Thoracic aorta (tissue), 2 donors: ENCODE measurements at regions not wholly inside any gene's neighbourhood (a gene's known extent, or its start where the extent isn't known, plus 50 kb on each side); places are given as distances from the start of the nearest gene placed in this dataset.

ENCODE experiments used
- ATAC-seq: fragments of 150-250 bp; one replicate; pipeline ENCODE4 v1.8.0; 2017; ENCODE audit warnings: low read depth; ENCODE audit not compliant: insufficient number of reproducible peaks, low FRiP score
- DNase-seq: peaks from one replicate; pipeline ENCODE4 v3.0.0-alpha.2; 2020; ENCODE audit warnings: low spot score
- H3K27ac ChIP-seq, 2 donors: fragments of 200-600 bp; sonication (generic); 1 replicate in 1 of 2; 2 replicates in 1 of 2; pipeline ENCODE4 v1.5.1; 2016; ENCODE audit warnings: mild to moderate bottlenecking in 2 of 2, moderate library complexity in 2 of 2
- H3K27me3 ChIP-seq: fragments of 200-600 bp; sonication (generic); replicated peaks from 2 replicates; pipeline ENCODE4 v1.6.0; 2016; ENCODE audit warnings: mild to moderate bottlenecking; ENCODE audit not compliant: insufficient read depth
- H3K36me3 ChIP-seq: fragments of 200-600 bp; sonication (generic); one replicate; pipeline ENCODE4 v1.5.1; 2016
- H3K4me1 ChIP-seq, 2 donors: fragments of 200-600 bp; sonication (generic); 1 replicate in 1 of 2; 2 replicates in 1 of 2; pipeline versions ENCODE4 v1.5.1 to v1.6.0; 2016; ENCODE audit warnings: low read depth in 2 of 2, mild to moderate bottlenecking in 1 of 2; ENCODE audit not compliant: control insufficient read depth in 1 of 2
- H3K4me3 ChIP-seq: fragments of 200-600 bp; sonication (generic); 2 replicates; pipeline ENCODE4 v1.5.1; 2016; ENCODE audit warnings: mild to moderate bottlenecking
- H3K9me3 ChIP-seq: fragments of 200-600 bp; sonication (generic); 2 replicates; pipeline ENCODE4 v1.5.1; 2016
- TF ChIP-seq, protein P1 (sequence below): fragments of 200-600 bp; sonication (generic); IDR thresholded peaks from one replicate; pipeline ENCODE4 v1.5.1; 2019; ENCODE audit warnings: antibody characterized with exemption

DNA sequence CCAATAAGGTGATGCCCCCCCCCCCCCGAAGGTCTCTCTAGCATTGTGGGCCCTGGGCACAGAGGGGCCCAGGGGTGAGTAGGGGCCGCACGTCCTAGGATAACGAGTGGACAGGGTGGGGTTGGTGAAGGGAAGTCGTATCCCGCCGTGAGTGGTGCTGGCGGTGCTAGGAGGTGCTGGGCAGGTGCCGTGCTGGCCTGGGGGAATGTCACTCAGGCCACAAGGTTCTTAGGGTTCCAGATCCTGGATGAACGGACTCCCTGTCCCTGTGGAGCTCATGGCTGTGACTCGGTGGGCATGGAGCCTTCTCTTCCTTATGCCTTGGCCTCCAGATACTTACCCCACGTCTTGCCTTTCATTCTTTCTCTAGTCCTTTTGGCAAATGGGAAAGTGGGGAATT is 157.4 kb upstream of the SOX1 start:
- no peaks in the 10 kb centered on the region for H3K27me3 ChIP-seq
- TF ChIP-seq, protein P1, sequence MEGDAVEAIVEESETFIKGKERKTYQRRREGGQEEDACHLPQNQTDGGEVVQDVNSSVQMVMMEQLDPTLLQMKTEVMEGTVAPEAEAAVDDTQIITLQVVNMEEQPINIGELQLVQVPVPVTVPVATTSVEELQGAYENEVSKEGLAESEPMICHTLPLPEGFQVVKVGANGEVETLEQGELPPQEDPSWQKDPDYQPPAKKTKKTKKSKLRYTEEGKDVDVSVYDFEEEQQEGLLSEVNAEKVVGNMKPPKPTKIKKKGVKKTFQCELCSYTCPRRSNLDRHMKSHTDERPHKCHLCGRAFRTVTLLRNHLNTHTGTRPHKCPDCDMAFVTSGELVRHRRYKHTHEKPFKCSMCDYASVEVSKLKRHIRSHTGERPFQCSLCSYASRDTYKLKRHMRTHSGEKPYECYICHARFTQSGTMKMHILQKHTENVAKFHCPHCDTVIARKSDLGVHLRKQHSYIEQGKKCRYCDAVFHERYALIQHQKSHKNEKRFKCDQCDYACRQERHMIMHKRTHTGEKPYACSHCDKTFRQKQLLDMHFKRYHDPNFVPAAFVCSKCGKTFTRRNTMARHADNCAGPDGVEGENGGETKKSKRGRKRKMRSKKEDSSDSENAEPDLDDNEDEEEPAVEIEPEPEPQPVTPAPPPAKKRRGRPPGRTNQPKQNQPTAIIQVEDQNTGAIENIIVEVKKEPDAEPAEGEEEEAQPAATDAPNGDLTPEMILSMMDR: no peak
- no peak for ATAC-seq
- H3K4me3 ChIP-seq: no peak overlapping the region
- H3K36me3 ChIP-seq: no peaks in the 10 kb centered on the region
- H3K4me1 ChIP-seq: no peaks in the 10 kb centered on the region
- no peaks in the 10 kb centered on the region for H3K9me3 ChIP-seq
- DNase-seq: no peak
- no peak overlapping the region for H3K27ac ChIP-seq

DNA sequence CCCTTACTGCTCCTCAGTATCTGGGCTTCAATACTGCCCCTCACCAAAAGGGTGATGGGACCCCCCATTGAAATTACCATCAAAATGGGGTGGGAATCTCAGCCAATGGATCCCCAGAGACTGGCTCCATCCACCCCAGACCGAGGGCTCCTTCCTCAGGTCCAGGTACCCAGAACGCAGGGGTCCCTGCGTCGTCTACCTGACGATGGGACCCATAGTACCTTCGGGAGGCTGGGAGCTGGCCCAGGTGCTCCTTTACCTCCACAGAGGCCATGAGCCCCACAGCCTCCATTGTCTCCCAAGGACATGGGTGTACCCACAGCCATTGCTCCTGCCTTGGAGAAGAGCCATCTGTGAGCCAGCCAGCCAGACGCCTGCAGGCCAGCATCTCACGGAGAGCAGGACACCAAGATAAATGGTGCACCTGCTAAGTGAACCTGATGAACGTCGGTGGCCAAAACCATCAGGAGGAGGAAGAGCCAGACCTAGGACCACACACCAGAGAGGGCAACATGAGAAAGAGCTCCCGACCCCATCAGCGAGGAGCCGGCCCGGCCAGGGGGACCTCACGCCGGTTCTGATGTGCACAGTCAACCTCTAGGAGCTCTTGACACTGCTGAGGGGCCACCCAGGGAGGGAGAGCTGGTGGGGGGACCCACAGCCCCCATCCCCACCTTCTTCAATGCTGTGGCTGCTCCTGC is 156.8 kb upstream of the SOX1 start:
- Histone ChIP-seq H3K9me3 (no peaks in the 10 kb centered on the region), H3K4me1 (no peaks in the 10 kb centered on the region), H3K27me3 (no peaks in the 10 kb centered on the region), H3K36me3 (no peaks in the 10 kb centered on the region), H3K4me3 (no peak overlapping the region), H3K27ac (no peak overlapping the region)
- TF ChIP-seq, protein P1: no peak
- no peak for ATAC-seq
- no peak for DNase-seq

DNA sequence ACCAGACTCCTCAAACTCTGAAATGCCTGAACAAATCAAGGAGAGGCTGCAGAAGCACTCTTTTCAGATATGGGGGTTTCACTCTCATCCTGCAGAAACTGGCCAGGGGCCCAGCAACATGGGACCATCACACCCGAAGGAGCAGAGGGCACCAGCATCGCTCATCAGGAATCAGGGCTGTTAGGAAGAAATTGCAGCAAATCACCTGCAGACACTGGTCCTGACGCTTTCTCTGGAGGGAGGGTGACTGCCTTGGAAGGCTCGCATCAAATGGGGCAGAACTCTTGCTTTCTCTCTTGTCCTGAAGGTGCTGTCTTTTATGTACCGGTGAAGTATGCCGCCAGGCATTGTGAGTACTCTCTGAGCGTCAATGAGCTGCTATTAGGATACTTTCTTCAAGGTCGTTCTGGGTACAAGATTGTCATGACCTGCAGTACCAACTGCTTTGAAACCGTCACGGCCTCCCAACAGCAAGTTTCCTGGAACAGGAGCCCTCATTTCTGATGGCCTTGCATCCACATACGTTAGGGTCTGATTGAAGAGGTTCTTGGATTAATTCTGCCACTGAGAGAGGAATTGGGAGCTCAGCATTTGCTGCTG is 155.7 kb upstream of the SOX1 start:
- TF ChIP-seq, protein P1: no peak

DNA sequence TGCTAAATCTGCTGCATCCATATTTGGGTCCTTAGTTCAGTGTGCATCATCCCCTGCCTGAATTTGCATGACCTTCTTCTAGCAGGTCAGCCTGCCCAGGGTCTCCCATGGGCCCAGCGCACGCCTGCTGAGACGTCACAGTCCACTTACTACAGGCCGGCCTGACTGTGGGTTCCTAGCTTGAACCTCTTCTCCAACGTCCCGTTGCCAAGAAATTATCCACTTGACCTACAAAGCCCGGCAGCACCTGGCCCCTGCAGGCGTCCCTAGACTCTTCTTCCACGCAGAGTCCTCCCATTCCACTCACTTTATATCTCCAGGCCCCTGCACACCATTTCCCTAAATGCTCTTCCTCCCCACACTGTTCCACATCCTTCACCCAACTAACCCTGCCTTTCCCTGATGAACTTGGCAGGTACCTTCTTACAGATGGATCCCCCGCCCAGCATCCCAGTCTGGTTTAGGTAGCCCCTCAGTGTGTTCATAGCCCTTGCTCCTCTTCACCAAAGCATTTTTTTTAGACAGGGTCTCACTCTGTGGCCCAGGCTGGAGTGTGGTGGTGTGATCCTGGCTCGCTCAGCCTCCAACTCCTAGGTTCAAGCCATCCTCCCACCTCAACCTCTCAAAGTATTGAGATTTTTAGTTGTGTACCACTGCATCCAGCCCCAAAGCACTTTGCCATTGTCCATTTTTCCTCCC is 155.0 kb upstream of the SOX1 start:
- no peaks in the 10 kb centered on the region for H3K9me3 ChIP-seq
- no peak for ATAC-seq
- TF ChIP-seq, protein P1: no peak
- H3K27ac ChIP-seq: no peak overlapping the region
- no peaks in the 10 kb centered on the region for H3K36me3 ChIP-seq
- no peak overlapping the region for H3K4me3 ChIP-seq
- no peak for DNase-seq
- H3K4me1 ChIP-seq: no peaks in the 10 kb centered on the region
- no peaks in the 10 kb centered on the region for H3K27me3 ChIP-seq

More for the DNA sequence above, 155.7 kb upstream of the SOX1 start:
- Histone ChIP-seq H3K4me3 (no peak overlapping the region), H3K9me3 (no peaks in the 10 kb centered on the region), H3K36me3 (no peaks in the 10 kb centered on the region), H3K27ac (no peak overlapping the region), H3K4me1 (no peaks in the 10 kb centered on the region), H3K27me3 (no peaks in the 10 kb centered on the region)
- ATAC-seq (no peak), DNase-seq (no peak)

DNA sequence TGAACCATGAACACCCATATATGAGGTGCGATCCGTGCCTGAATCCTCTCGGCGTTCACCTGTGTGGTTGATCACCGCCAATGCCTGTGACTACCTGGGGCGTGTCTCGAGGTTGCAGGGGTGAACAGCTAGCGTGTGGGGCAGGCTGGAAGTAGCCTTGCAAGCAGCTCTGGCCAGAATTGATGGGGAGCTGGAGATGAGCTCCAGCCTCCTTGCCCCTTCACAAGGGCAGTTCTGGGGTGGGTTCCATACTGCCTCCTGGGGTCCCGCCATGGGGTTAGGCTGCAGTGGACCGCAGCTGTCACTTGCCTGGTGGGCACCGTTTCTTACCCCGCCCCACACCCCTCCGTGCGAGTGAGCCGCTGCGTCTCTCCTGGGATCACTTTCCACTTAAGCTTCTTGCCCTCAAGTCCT is 154.5 kb upstream of the SOX1 start:
- ATAC-seq (no peak), DNase-seq (no peak)
- Histone ChIP-seq H3K9me3 (no peaks in the 10 kb centered on the region), H3K4me3 (no peak overlapping the region), H3K4me1 (no peaks in the 10 kb centered on the region), H3K27me3 (no peaks in the 10 kb centered on the region), H3K36me3 (no peaks in the 10 kb centered on the region), H3K27ac (no peak overlapping the region)
- TF ChIP-seq, protein P1: no peak
